ENCODE measurements at regions not wholly inside any gene's neighbourhood (a gene's known extent, or its start where the extent isn't known, plus 50 kb on each side); places are given as distances from the start of the nearest gene placed in this dataset.

DNA sequence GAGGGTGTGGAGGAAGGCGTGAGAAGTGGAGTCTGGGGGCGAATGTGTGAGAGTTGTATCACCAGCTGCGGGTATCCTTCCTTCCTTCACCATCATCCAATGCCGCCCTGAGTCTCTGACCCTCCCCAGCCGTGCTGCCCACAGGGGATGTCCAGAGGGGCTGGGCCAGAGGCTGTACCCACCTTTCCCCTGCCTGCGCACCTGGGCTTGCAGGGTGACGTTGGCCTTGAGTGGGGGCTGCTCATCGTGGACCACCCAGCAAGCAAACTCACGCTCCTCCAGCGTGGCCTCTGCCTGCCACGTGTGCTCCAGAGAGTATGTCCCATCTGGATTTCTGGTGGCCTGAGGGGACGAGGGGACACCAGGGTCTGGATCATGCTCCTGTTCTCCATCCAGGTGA lies 116.9 kb upstream of the SIRPA start:
- 63 to 76% methylated on average over 12 of the region's 12 CpGs for WGBS, 2 donors

DNA sequence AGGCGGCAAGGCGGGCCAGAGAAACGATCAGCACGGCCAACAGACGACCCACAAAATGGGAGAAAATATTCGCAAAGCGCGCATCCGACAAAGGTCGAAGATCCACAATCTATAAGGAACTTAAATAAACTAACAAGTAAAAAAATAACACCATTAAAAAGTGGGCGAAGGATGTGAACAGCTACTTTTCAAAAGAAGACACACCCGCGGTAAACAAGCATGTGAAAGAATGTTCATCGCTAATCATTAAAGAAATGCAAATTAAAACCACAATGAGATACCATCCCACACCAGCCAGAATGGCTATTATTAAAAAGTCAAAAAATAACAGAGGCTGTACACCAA lies 117.8 kb upstream of the SIRPA start:
- TF ChIP-seq, protein P1, sequence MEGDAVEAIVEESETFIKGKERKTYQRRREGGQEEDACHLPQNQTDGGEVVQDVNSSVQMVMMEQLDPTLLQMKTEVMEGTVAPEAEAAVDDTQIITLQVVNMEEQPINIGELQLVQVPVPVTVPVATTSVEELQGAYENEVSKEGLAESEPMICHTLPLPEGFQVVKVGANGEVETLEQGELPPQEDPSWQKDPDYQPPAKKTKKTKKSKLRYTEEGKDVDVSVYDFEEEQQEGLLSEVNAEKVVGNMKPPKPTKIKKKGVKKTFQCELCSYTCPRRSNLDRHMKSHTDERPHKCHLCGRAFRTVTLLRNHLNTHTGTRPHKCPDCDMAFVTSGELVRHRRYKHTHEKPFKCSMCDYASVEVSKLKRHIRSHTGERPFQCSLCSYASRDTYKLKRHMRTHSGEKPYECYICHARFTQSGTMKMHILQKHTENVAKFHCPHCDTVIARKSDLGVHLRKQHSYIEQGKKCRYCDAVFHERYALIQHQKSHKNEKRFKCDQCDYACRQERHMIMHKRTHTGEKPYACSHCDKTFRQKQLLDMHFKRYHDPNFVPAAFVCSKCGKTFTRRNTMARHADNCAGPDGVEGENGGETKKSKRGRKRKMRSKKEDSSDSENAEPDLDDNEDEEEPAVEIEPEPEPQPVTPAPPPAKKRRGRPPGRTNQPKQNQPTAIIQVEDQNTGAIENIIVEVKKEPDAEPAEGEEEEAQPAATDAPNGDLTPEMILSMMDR (IDR thresholded peaks at IDR 0.05) = no peak
- WGBS, 2 donors = 14 to 15% methylated on average over 14 of the region's 14 CpGs
- peak overlapping the region in 1 of 4 donors; percentile 57 for H3K4me3 ChIP-seq
- H3K27ac ChIP-seq = no peak overlapping the region
- no peaks in the 10 kb centered on the region for H3K27me3 ChIP-seq
- H3K9me3 ChIP-seq = no peaks in the 10 kb centered on the region
- no peaks in the 10 kb centered on the region for H3K36me3 ChIP-seq
- ATAC-seq = no peak
- intact Hi-C loops (cut with DNase I) = no loop called here
- no peak for DNase-seq
- H3K4me1 ChIP-seq = peaks cover 0 to 6% (median 6%) of the 10 kb centered on the region in 3 donors
- FAIRE-seq = no peak

More for the DNA sequence above, 116.9 kb upstream of the SIRPA start:
- H3K4me1 ChIP-seq = peaks cover 0 to 6% (median 6%) of the 10 kb centered on the region in 3 donors
- H3K36me3 ChIP-seq = no peaks in the 10 kb centered on the region
- intact Hi-C loops (cut with DNase I) = no loop called here
- FAIRE-seq = no peak
- H3K9me3 ChIP-seq = no peaks in the 10 kb centered on the region
- no peak overlapping the region for H3K4me3 ChIP-seq
- no peak for ATAC-seq
- no peaks in the 10 kb centered on the region for H3K27me3 ChIP-seq
- no peak for DNase-seq
- no peak overlapping the region for H3K27ac ChIP-seq
- TF ChIP-seq, protein P1 (IDR thresholded peaks at IDR 0.05) = no peak

DNA sequence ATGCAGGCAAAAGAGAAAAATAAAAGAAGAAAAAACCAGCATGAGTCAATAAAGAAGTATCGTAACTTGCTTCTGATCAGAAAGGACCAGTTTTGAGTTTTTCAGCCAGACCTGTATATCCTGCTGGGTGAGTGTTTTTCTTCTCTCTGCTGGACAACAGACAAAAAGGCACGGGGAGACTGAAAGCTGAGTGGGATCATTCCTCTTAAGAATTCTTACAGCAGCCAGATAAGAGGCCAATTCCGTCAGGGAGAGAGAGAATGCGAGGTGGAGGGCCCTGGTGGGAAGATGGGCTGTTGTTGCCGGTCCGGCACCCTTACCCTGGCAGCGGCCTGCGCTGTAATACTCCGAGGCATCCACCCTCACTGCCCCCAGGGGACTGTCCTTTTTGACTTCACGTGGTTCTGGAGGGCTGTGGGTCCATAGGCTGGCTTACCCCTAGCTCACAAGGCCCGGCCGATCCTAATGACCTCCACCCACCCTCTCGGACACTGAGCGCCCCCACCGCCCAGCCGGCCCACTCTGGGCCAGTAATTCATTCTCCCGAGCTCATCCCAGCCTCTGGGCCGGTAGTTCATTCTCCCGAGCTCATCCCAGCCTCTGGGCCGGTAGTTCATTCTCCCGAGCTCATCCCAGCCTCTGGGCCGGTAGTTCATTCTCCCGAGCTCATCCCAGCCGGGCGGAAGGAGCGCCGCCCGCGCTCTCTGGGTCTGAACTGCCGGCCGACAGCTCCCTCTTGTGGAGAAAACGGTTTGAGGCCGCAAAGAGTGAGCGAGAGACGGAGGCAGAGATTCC lies 118.3 kb upstream of the SIRPA start:
- no peaks in the 10 kb centered on the region for H3K27me3 ChIP-seq
- H3K27ac ChIP-seq = no peak overlapping the region
- TF ChIP-seq, protein P1 (IDR thresholded peaks at IDR 0.05) = peak; percentile 72 to 81 (median 78)
- peak overlapping the region; percentile 37 to 57 (median 51) for H3K4me3 ChIP-seq
- H3K4me1 ChIP-seq = peaks cover 0 to 6% (median 6%) of the 10 kb centered on the region in 3 donors
- peak; percentile 99 to 100 (median 100) for ATAC-seq
- H3K36me3 ChIP-seq = no peaks in the 10 kb centered on the region
- peak; percentile 77 to 94 (median 91) for DNase-seq
- intact Hi-C loops (cut with DNase I) = no loop called here
- peak; percentile 95 for FAIRE-seq
- H3K9me3 ChIP-seq = no peaks in the 10 kb centered on the region
- WGBS, 2 donors = 1% methylated on average over 34 to 35 of the region's 35 CpGs

DNA sequence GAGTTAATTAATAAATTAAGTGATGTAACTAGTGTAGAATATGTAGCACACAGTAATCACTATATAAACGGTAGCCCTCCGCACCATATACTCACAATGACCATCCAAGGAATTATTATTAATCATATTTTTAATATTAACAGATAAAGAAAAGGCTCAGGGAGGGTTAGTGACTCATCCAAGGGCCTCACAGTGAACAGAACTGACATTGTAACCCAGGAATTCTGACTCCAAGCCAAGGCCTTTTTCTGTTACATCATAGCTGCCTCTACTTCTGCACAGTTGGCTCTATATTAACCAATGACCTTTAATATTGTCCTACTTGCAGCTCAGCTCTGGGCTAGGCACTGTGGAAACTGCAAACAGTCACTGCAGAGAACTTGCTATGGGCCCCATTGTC lies 117.5 kb upstream of the SIRPG start:
- FAIRE-seq (no peak), ATAC-seq (no peak), DNase-seq (no peak)
- H3K27ac ChIP-seq = no peak overlapping the region
- H3K4me1 ChIP-seq = peaks cover 0 to 6% (median 6%) of the 10 kb centered on the region in 3 donors
- intact Hi-C loops (cut with DNase I) = no loop called here
- H3K9me3 ChIP-seq = no peaks in the 10 kb centered on the region
- H3K36me3 ChIP-seq = no peaks in the 10 kb centered on the region
- no peaks in the 10 kb centered on the region for H3K27me3 ChIP-seq
- TF ChIP-seq, protein P1 (IDR thresholded peaks at IDR 0.05) = no peak
- H3K4me3 ChIP-seq = no peak overlapping the region
- 87 to 88% methylated on average over 2 of the region's 2 CpGs for WGBS, 2 donors

DNA sequence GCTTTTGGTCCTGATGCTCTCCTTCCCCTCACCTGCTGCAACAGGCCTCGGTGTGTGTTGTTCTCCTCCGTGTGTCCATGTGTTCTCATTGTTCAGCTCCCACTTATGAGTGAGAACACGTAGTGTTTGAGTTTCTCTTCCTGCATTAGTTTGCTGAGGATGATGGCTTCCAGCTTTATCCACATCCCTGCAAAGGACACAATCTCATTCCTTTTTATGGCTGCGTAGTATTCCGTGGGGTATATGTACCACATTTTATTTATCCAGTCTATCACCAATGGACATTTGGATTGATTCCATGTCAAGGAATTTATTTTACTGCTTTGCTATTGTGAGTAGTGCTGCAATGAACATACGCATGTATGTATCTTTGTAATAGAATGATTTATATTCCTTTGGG lies 116.9 kb upstream of the SIRPG start:
- no peak overlapping the region for H3K4me3 ChIP-seq
- H3K9me3 ChIP-seq = no peaks in the 10 kb centered on the region
- FAIRE-seq = no peak
- H3K27me3 ChIP-seq = no peaks in the 10 kb centered on the region
- WGBS, 2 donors = 97 to 98% methylated on average over 6 of the region's 6 CpGs
- intact Hi-C loops (cut with DNase I) = no loop called here
- no peak for ATAC-seq
- peaks cover 0 to 6% (median 6%) of the 10 kb centered on the region in 3 donors for H3K4me1 ChIP-seq
- H3K36me3 ChIP-seq = no peaks in the 10 kb centered on the region
- DNase-seq = no peak
- H3K27ac ChIP-seq = no peak overlapping the region
- TF ChIP-seq, protein P1 (IDR thresholded peaks at IDR 0.05) = no peak

Measured in pancreas (tissue), 10 donors.